Endodermal cell (in vitro differentiated cells): ENCODE measurements at regions not wholly inside any gene's neighbourhood (a gene's known extent, or its start where the extent isn't known, plus 50 kb on each side); places are given as distances from the start of the nearest gene placed in this dataset.

Experiments
- DNase-seq: peaks from one replicate; pipeline ENCODE4 v3.0.0-alpha.2; 2017
- H3K27ac ChIP-seq: 2 replicates; pipeline ENCODE4 v1.5.1; 2013; ENCODE audit warnings: mild to moderate bottlenecking, low read depth, low read length, moderate library complexity
- H3K27me3 ChIP-seq: 2 replicates; pipeline ENCODE4 v1.6.1; 2013; ENCODE audit warnings: mild to moderate bottlenecking, low read length, moderate library complexity; ENCODE audit not compliant: insufficient read depth, control insufficient read depth, poor library complexity, severe bottlenecking
- H3K36me3 ChIP-seq: 2 replicates; pipeline ENCODE4 v1.7.0; 2013; ENCODE audit warnings: mild to moderate bottlenecking, low read length, moderate library complexity; ENCODE audit not compliant: control insufficient read depth, insufficient read depth
- H3K4me1 ChIP-seq: one replicate; pipeline ENCODE4 v1.7.0; 2013; ENCODE audit warnings: low read length; ENCODE audit not compliant: control insufficient read depth, insufficient read depth
- H3K4me3 ChIP-seq: 2 replicates; pipeline ENCODE4 v1.5.1; 2013; ENCODE audit warnings: mild to moderate bottlenecking, low read length, moderate library complexity
- H3K9ac ChIP-seq: 2 replicates; pipeline ENCODE4 v1.6.1; 2013; ENCODE audit warnings: mild to moderate bottlenecking, low read length, moderate library complexity; ENCODE audit not compliant: poor library complexity, severe bottlenecking; ENCODE audit errors: extremely low read depth
- H3K9me3 ChIP-seq: 2 replicates; pipeline ENCODE4 v1.6.1; 2013; ENCODE audit warnings: mild to moderate bottlenecking, low read length, moderate library complexity; ENCODE audit not compliant: control insufficient read depth
- H3K27ac Mint-ChIP-seq: 2 replicates; pipeline ENCODE4 v1.8.0; 2020; ENCODE audit warnings: mixed read lengths
- H3K27me3 Mint-ChIP-seq: 2 replicates; pipeline ENCODE4 v1.8.0; 2021; ENCODE audit warnings: mild to moderate bottlenecking, mixed read lengths; ENCODE audit not compliant: insufficient read depth
- H3K36me3 Mint-ChIP-seq: 2 replicates; pipeline ENCODE4 v1.8.0; 2020; ENCODE audit warnings: low read depth, mixed read lengths
- H3K4me1 Mint-ChIP-seq: 2 replicates; pipeline ENCODE4 v1.8.0; 2020; ENCODE audit warnings: mixed read lengths
- H3K4me3 Mint-ChIP-seq: 2 replicates; pipeline ENCODE4 v1.8.0; 2020; ENCODE audit warnings: mild to moderate bottlenecking, moderate library complexity, mixed read lengths
- H3K9me3 Mint-ChIP-seq: 2 replicates; pipeline ENCODE4 v1.8.0; 2020; ENCODE audit warnings: mild to moderate bottlenecking, mixed read lengths
- CTCF ChIP-seq: fragments of 200-600 bp; sonication (generic); conservative IDR thresholded peaks from 2 replicates; pipeline ENCODE4 v1.5.0; 2021; ENCODE audit warnings: antibody characterized with exemption, mild to moderate bottlenecking
- WGBS, 2 experiments: methylation state at CpG; one replicate each; pipeline versions ENCODE4 v1.1.5 to v1.1.7; 2013; ENCODE audit warnings: missing lambda C conversion rate in 2 of 2, mixed read lengths in 1 of 2; ENCODE audit not compliant: insufficient coverage in 1 of 2, insufficient read length in 1 of 2; 5-methylcytosine and 5-hydroxymethylcytosine counted together

GRCh38 chr2:42924418-42924886 lies 132.1 kb upstream of the HAAO start:
- no peak for TF ChIP-seq CTCF
- Histone ChIP-seq H3K27ac (peak overlapping the region; percentile 80), H3K27me3 (no peaks in the 10 kb centered on the region), H3K9me3 (no peaks in the 10 kb centered on the region), H3K4me3 (no peak overlapping the region), H3K9ac (peak overlapping the region; percentile 34), H3K4me1 (peaks cover 57% of the 10 kb centered on the region), H3K36me3 (no peaks in the 10 kb centered on the region)
- 25 to 34% methylated on average over 7 to 12 of the region's 12 CpGs for WGBS, 2 experiments
- H3K9me3 Mint-ChIP-seq: no peaks in the 10 kb centered on the region
- H3K4me1 Mint-ChIP-seq: peaks cover 71% of the 10 kb centered on the region
- H3K36me3 Mint-ChIP-seq: no peaks in the 10 kb centered on the region
- peak overlapping the region; percentile 35 for H3K4me3 Mint-ChIP-seq
- DNase-seq: no peak
- peak overlapping the region; percentile 98 for H3K27ac Mint-ChIP-seq
- H3K27me3 Mint-ChIP-seq: no peaks in the 10 kb centered on the region

GRCh38 chr2:42923580-42924417 lies 131.4 kb upstream of the HAAO start:
- Histone ChIP-seq H3K4me3 (no peak overlapping the region), H3K4me1 (peaks cover 50% of the 10 kb centered on the region), H3K27ac (peak overlapping the region; percentile 80), H3K27me3 (no peaks in the 10 kb centered on the region), H3K9me3 (no peaks in the 10 kb centered on the region), H3K9ac (no peak overlapping the region), H3K36me3 (no peaks in the 10 kb centered on the region)
- H3K27me3 Mint-ChIP-seq: no peaks in the 10 kb centered on the region
- peaks cover 65% of the 10 kb centered on the region for H3K4me1 Mint-ChIP-seq
- DNase-seq: no peak
- H3K9me3 Mint-ChIP-seq: no peaks in the 10 kb centered on the region
- no peak for TF ChIP-seq CTCF
- H3K4me3 Mint-ChIP-seq: peak overlapping the region; percentile 35
- H3K27ac Mint-ChIP-seq: peak overlapping the region; percentile 98
- H3K36me3 Mint-ChIP-seq: no peaks in the 10 kb centered on the region
- WGBS, 2 experiments: 70 to 76% methylated on average over 3 to 5 of the region's 5 CpGs

GRCh38 chr2:42922790-42923579 lies 130.6 kb upstream of the HAAO start:
- Mint-ChIP-seq H3K36me3 (no peaks in the 10 kb centered on the region), H3K4me1 (peaks cover 58% of the 10 kb centered on the region), H3K27me3 (no peaks in the 10 kb centered on the region), H3K9me3 (no peaks in the 10 kb centered on the region), H3K27ac (peak overlapping the region; percentile 4), H3K4me3 (no peak overlapping the region)
- Histone ChIP-seq H3K9me3 (no peaks in the 10 kb centered on the region), H3K36me3 (no peaks in the 10 kb centered on the region), H3K27me3 (no peaks in the 10 kb centered on the region), H3K9ac (no peak overlapping the region), H3K4me3 (no peak overlapping the region), H3K4me1 (peaks cover 45% of the 10 kb centered on the region), H3K27ac (no peak overlapping the region)
- DNase-seq: peak; percentile 29
- TF ChIP-seq CTCF: no peak
- 81 to 92% methylated on average over 3 to 6 of the region's 6 CpGs for WGBS, 2 experiments
